SK-N-SH treated with all-trans-retinoic acid at 6 μM for 48 hours (cell line): ENCODE measurements at regions not wholly inside any gene's neighbourhood (a gene's known extent, or its start where the extent isn't known, plus 50 kb on each side); places are given as distances from the start of the nearest gene placed in this dataset.

Experiments
- ATAC-seq: fragments of 200-7000 bp; cut with Tn5 transposase; 3 replicates; pipeline ENCODE4 v1.9.1; 2020; ENCODE audit warnings: mild to moderate bottlenecking, moderate library complexity
- ARNTL ChIP-seq: fragments of 450-650 bp; formaldehyde crosslinking; IDR thresholded peaks from 2 replicates; pipeline ENCODE4 v1.5.0; 2020; ENCODE audit warnings: low read depth, mild to moderate bottlenecking, moderate library complexity, borderline replicate concordance
- BACH2 ChIP-seq: fragments of 250-450 bp; sonication (Bioruptor Pico); IDR thresholded peaks from 2 replicates; pipeline ENCODE4 v1.9.0; 2021; ENCODE audit warnings: mild to moderate bottlenecking, borderline replicate concordance
- CSDC2 ChIP-seq: fragments of 250-450 bp; sonication (Bioruptor Pico); IDR thresholded peaks from 2 replicates; pipeline ENCODE4 v1.5.0; 2020; ENCODE audit warnings: mild to moderate bottlenecking, moderate library complexity
- CSRNP3 ChIP-seq: fragments of 250-450 bp; sonication (Bioruptor Pico); IDR thresholded peaks from 2 replicates; pipeline ENCODE4 v1.5.1; 2021; ENCODE audit warnings: mild to moderate bottlenecking, moderate library complexity
- ESRRG ChIP-seq: fragments of 250-450 bp; sonication (Bioruptor Pico); IDR thresholded peaks from 2 replicates; pipeline ENCODE4 v1.6.1; 2021; ENCODE audit warnings: mild to moderate bottlenecking
- ISL1 ChIP-seq: fragments of 250-450 bp; sonication (Bioruptor Pico); IDR thresholded peaks from 2 replicates; pipeline ENCODE4 v2.1.2; 2022; ENCODE audit warnings: mild to moderate bottlenecking, moderate library complexity
- OSR1 ChIP-seq: fragments of 250-450 bp; sonication (Bioruptor Pico); IDR thresholded peaks from 2 replicates; pipeline ENCODE4 v1.8.0; 2022; ENCODE audit warnings: moderate library complexity, mild to moderate bottlenecking, inconsistent platforms
- PATZ1 ChIP-seq: fragments of 250-450 bp; sonication (Bioruptor Pico); IDR thresholded peaks from 2 replicates; pipeline ENCODE4 v1.8.0; 2020; ENCODE audit warnings: mild to moderate bottlenecking, moderate library complexity, borderline replicate concordance
- POU6F1 ChIP-seq: fragments of 250-450 bp; sonication (Bioruptor Pico); IDR thresholded peaks from 2 replicates; pipeline ENCODE4 v1.8.0; 2021; ENCODE audit warnings: low read depth, mild to moderate bottlenecking, moderate library complexity, borderline replicate concordance
- PPARA ChIP-seq: fragments of 250-450 bp; sonication (Bioruptor Pico); IDR thresholded peaks from 2 replicates; pipeline ENCODE4 v1.5.0; 2020; ENCODE audit warnings: mild to moderate bottlenecking, borderline replicate concordance
- RARB ChIP-seq: fragments of 250-450 bp; sonication (Bioruptor Pico); IDR thresholded peaks from 2 replicates; pipeline ENCODE4 v1.8.0; 2021; ENCODE audit warnings: mild to moderate bottlenecking, moderate library complexity
- SNAI2 ChIP-seq: fragments of 250-450 bp; sonication (Bioruptor Pico); IDR thresholded peaks from 2 replicates; pipeline ENCODE4 v1.5.0; 2020; ENCODE audit warnings: mild to moderate bottlenecking, moderate library complexity
- TOX ChIP-seq: fragments of 250-450 bp; sonication (Bioruptor Pico); IDR thresholded peaks from 2 replicates; pipeline ENCODE4 v1.8.0; 2021; ENCODE audit warnings: mild to moderate bottlenecking, moderate library complexity, borderline replicate concordance
- TSHZ2 ChIP-seq: fragments of 250-450 bp; sonication (Bioruptor Pico); IDR thresholded peaks from 2 replicates; pipeline ENCODE4 v1.5.0; 2020; ENCODE audit warnings: mild to moderate bottlenecking, moderate library complexity
- ZFP3 ChIP-seq: fragments of 250-450 bp; sonication (Bioruptor Pico); IDR thresholded peaks from 2 replicates; pipeline ENCODE4 v1.5.0; 2020; ENCODE audit warnings: mild to moderate bottlenecking, moderate library complexity
- ZFP30 ChIP-seq: fragments of 450-650 bp; formaldehyde crosslinking; IDR thresholded peaks from 2 replicates; pipeline ENCODE4 v1.5.0; 2022; ENCODE audit warnings: mild to moderate bottlenecking, moderate library complexity
- ZNF565 ChIP-seq: fragments of 450-650 bp; formaldehyde crosslinking; conservative IDR thresholded peaks from 2 replicates; pipeline ENCODE4 v1.5.0; 2020; ENCODE audit warnings: low read depth, mild to moderate bottlenecking, moderate library complexity
- ZNF70 ChIP-seq: fragments of 450-650 bp; formaldehyde crosslinking; IDR thresholded peaks from 2 replicates; pipeline ENCODE4 v1.5.0; 2020; ENCODE audit warnings: mild to moderate bottlenecking, moderate library complexity
- ZNF8 ChIP-seq: fragments of 450-650 bp; formaldehyde crosslinking; IDR thresholded peaks from 2 replicates; pipeline ENCODE4 v1.5.0; 2020; ENCODE audit warnings: mild to moderate bottlenecking, moderate library complexity

GRCh38 chr16:22670044-22670536 lies 143.9 kb upstream of the HS3ST2 start:
- no peak for TF ChIP-seq TSHZ2
- no peak for TF ChIP-seq BACH2 (CRISPR knock-in tag)
- TF ChIP-seq RARB (CRISPR knock-in tag): no peak
- no peak for TF ChIP-seq ZFP30 (CRISPR knock-in tag)
- no peak for TF ChIP-seq ARNTL
- TF ChIP-seq ZNF565 (CRISPR knock-in tag): no peak
- TF ChIP-seq ZFP3 (CRISPR knock-in tag): no peak
- TF ChIP-seq PPARA (CRISPR knock-in tag): no peak
- no peak for TF ChIP-seq CSRNP3 (CRISPR knock-in tag)
- TF ChIP-seq, all 23 proteins: peak for 0
- no peak; the same call in 1 of the 3 replicates for ATAC-seq

- no peak for TF ChIP-seq TOX (CRISPR knock-in tag)
- peak; percentile 52 for ATAC-seq
These were observed 143.4 kb upstream of the HS3ST2 start for GRCh38 chr16:22670551-22671041.

GRCh38 chr16:22671301-22672076 lies 142.5 kb upstream of the HS3ST2 start:
- no peak for ATAC-seq
- TF ChIP-seq TOX (CRISPR knock-in tag) (no peak), SNAI2 (CRISPR knock-in tag) (no peak), ESRRG (no peak), OSR1 (no peak), POU6F1 (CRISPR knock-in tag) (no peak), ZFP3 (CRISPR knock-in tag) (no peak), ZNF565 (CRISPR knock-in tag) (no peak), ISL1 (no peak), ZNF70 (CRISPR knock-in tag) (no peak), ZNF8 (CRISPR knock-in tag) (no peak), TSHZ2 (no peak), CSDC2 (CRISPR knock-in tag) (no peak), PATZ1 (CRISPR knock-in tag) (no peak)
